HuH-7 (cell line): ENCODE measurements at regions not wholly inside any gene's neighbourhood (a gene's known extent, or its start where the extent isn't known, plus 50 kb on each side); places are given as distances from the start of the nearest gene placed in this dataset.

Experiments
- DNase-seq: peaks from one replicate; pipeline ENCODE4 v3.0.0; 2011; ENCODE audit warnings: low spot score

- DNase-seq = no peak
Observed at GRCh38 chr11:13062115-13062514, 53.0 kb downstream of the RASSF10 start.

DNA sequence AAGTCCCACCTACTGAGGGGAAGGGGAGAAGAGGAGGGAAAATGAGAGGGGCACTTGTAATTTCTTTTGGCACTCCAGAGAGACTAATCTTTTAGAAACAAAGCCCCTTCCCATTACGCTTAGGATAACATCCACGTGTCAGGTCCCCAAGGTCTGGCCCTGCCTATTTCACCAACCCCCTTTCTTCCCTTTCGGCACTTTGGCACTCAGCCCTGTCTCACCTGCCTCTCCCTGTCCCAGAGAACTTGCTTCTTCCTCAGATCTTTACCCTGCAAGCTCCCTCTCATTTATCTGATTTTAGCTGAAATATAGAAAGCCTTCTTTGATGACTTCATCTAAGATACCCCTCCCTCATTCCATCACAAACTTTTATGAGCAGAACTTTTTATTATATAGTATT is 55.5 kb downstream of the RASSF10 start:
- no peak for DNase-seq

DNA sequence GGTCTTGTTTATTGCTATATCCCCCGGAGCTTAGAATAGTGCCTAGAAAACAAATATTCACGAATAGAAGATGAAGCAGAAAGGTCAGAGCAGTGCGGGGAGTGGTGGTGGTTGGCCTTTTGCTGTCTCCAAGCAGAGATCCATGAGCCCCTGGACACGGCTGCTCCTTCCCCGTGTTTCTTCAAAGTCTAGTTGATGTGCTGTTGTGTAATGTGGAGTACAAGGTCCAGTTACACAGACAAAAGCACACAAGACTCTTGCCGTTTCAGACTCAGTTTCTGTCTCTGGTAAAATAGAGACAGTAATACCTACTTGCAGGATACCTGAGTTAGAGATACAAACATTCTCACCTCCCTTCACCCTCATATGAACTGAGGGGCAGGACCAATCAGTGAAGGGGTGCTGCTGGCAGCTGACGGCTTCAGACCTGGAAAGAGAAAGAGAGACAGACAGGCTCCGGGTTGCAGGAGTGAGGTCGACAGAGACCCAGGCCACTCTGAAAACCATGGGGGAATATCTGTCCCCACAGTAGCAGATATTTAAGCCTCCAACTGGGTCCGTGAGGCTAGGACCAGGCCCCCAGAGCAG is 56.2 kb downstream of the RASSF10 start:
- peak; percentile 39 for DNase-seq

DNA sequence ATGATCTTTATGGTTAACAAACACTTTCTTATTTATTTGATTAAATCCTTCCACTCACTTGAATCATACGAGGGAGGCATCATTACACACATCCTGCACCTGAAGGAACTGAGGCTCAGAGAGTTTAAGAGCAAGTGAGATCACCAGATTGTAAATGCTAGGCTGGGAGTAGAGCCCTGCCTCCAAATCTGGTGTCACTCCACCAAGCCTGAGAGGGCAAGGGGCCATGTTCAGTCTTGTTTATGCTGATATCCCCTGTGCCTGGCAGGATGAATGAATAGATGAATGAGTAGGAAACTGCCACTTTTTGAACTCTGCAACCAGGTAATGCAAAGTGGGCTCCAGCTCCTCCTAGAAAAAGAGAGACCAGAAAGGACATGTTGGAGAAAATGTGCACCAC is 59.1 kb downstream of the RASSF10 start:
- no peak for DNase-seq

- no peak for DNase-seq
Observed at GRCh38 chr11:13073119-13073981, 64.2 kb downstream of the RASSF10 start.

GRCh38 chr11:13074714-13075464 is 65.8 kb downstream of the RASSF10 start:
- no peak for DNase-seq

DNA sequence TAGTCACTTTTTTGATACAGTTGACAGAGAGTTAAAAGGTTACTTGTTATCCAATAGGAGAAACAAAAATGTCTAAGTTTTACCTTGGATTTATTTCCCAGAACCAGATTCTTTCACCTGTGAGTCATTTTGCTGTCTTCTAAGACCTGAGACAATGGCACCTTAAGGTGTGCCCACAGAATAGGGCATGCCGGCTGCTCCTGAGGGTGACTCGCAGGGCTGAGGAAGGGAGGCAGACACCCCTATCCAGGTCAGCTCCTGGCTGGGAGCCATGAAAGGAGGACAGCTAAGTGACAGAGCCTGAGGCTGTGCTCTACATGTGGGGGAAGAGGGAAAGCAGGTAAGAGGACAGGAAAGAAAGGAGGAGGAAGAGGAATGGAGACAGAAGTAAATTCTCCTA is 67.8 kb downstream of the RASSF10 start:
- no peak for DNase-seq

- no peak for DNase-seq
Observed at GRCh38 chr11:13080861-13081260, 71.7 kb downstream of the RASSF10 start.

- DNase-seq = no peak
Observed at GRCh38 chr11:13082588-13082987, 73.5 kb downstream of the RASSF10 start.

DNA sequence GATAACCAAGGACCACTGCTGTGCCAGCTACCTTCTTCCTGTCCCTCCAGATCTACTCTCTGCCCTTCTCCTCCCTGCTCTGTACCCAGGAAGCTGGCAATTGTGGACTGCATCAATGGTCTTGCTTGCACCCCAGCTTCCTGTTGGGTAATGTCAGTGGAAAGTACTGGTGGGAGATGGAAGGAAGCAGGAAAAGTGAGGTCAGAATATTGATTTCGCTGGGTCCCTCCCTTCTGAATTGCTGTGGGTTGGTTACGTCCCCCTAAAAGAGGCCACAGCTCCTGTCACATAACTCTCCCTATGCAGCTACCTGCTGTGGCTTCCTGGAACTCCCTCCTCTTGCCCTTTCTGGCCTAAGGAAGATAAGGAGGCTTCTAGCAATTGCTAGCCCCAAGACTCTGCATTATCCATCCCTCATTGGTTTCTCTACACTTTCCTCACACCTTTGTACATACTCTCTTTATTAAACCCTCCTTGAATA is 81.2 kb downstream of the RASSF10 start:
- no peak for DNase-seq

DNA sequence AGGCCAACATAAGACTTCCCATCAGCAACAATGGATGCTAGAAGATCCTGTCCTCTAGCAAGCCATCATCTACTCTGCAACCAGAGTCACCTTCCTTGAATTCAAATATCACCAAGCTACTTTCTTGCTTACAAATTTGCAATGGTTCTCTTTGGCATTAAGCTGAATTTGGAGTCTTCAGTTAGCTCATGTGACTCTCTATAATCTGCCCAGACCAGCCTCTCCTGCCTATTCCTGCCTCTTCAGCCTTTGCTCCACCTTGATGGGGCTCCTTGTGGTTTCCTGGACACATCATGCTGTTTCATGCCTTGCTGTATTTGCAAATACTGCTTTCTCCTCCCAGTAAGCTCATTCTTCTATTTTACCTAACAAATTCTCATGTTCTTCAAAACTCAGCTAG is 82.3 kb downstream of the RASSF10 start:
- DNase-seq = no peak

GRCh38 chr11:13091804-13092203 is 82.7 kb downstream of the RASSF10 start:
- no peak for DNase-seq

- DNase-seq = no peak
Observed at GRCh38 chr11:13094930-13095687, 86.0 kb downstream of the RASSF10 start.

GRCh38 chr11:13098063-13098462 is 88.9 kb downstream of the RASSF10 start:
- DNase-seq = no peak

GRCh38 chr11:13098616-13099289 is 89.6 kb downstream of the RASSF10 start:
- DNase-seq = no peak

GRCh38 chr11:13101644-13102512 is 92.8 kb downstream of the RASSF10 start:
- DNase-seq = no peak

DNA sequence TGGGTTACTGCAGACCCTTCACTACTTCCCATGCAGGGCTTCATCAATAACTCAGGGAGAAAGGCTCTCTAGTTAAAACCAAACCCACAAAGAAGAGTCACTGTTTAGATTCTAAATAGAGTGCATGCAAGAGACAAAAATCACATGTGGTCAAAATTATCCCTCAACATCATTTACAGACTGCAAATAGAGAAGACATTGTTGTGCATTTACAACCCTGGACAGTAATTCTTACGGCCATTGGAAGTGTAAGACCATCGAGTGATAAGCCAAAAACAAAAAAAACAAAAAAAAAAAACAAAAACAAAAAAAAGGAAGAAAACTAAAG is 93.4 kb downstream of the RASSF10 start:
- no peak for DNase-seq

- DNase-seq = no peak
Observed at GRCh38 chr11:13102865-13103539, 93.9 kb downstream of the RASSF10 start.

DNA sequence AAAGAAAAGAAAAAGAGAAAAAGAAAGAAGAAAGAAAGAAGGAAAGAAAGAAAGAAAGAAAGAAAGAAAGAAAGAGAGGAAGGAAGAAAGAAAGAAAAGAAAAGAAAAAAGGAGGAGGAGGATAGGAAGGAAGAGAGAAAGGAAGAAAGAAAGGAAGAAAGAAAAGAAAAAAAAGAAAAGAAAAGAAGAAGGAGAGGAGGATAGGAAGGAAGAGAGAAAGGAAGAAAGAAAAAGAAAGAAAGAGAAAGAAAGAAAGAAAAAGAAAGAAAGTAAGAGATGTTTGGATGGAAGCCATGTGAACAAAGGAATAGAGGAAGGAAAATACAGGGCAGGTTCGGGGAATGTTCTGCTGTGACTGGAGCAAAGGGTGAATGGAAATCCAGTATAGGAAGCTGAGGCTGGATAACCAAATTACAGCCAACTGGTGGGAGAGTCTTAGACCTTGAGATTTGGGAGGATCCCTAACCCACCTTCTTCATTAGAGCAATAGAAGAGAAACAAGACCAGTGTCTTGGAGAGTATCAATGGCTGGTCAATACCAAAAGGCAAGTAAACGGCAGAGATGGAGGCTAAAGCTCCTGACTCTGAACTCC is 94.9 kb downstream of the RASSF10 start:
- no peak for DNase-seq
